ENCODE measurements at regions not wholly inside any gene's neighbourhood (a gene's known extent, or its start where the extent isn't known, plus 50 kb on each side); places are given as distances from the start of the nearest gene placed in this dataset.

GRCh38 chr2:53317861-53318260 lies 449.7 kb upstream of the CHAC2 start:
- no peaks in the 10 kb centered on the region for H3K36me3 ChIP-seq (ENCODE audit: insufficient read depth)
- no peaks in the 10 kb centered on the region for H4K20me1 ChIP-seq (replicated peaks; ENCODE audit: insufficient read depth)
- no peaks in the 10 kb centered on the region for H3K79me2 ChIP-seq (replicated peaks; ENCODE audit: insufficient read depth)
- TF ChIP-seq ZNF331 (CRISPR knock-in tag; IDR thresholded peaks at IDR 0.05; ENCODE audit: low read depth): no peak
- no peak for TF ChIP-seq REST (IDR thresholded peaks at IDR 0.05; ENCODE audit: unreplicated experiment)
- TF ChIP-seq EZH2phosphoT487 (IDR thresholded peaks at IDR 0.05; ENCODE audit: unreplicated experiment): no peak
- no peak for TF ChIP-seq NANOG (IDR thresholded peaks at IDR 0.05; ENCODE audit: borderline replicate concordance)
- no peak for TF ChIP-seq ZNF462 (CRISPR knock-in tag; IDR thresholded peaks at IDR 0.05)
- TF ChIP-seq ZNF114 (CRISPR knock-in tag; IDR thresholded peaks at IDR 0.05): no peak
- TF ChIP-seq JUNB (IDR thresholded peaks at IDR 0.05; ENCODE audit: unreplicated experiment): no peak
- TF ChIP-seq POLR2AphosphoS5 (IDR thresholded peaks at IDR 0.05; ENCODE audit: low read depth): no peak
- TF ChIP-seq CTCF (conservative IDR thresholded peaks at IDR 0.05; ENCODE audit: low read depth in 2 of 2): no peak
- no peak for TF ChIP-seq EZH2 (IDR thresholded peaks at IDR 0.05; ENCODE audit: low read depth, unreplicated experiment)
- TF ChIP-seq STAT1 (IDR thresholded peaks at IDR 0.05; ENCODE audit: unreplicated experiment): no peak
- TF ChIP-seq CREB1 (CRISPR knock-in tag; IDR thresholded peaks at IDR 0.05; ENCODE audit: low read depth): no peak
- TF ChIP-seq ETS1 (IDR thresholded peaks at IDR 0.05): no peak
- no peaks in the 10 kb centered on the region for H3K27me3 ChIP-seq (ENCODE audit: insufficient read depth)
- H3K4me1 ChIP-seq (ENCODE audit: insufficient read depth): peaks cover 9% of the 10 kb centered on the region; the same call in 1 of the 2 replicates
- Mint-ChIP-seq H3K36me3 (ENCODE audit: low read depth) (no peaks in the 10 kb centered on the region), H3K4me1 (peaks cover 13% of the 10 kb centered on the region; the same call in 2 of the 3 replicates), H3K27me3 (ENCODE audit: insufficient read depth, low read depth, poor library complexity) (no peaks in the 10 kb centered on the region), H3K9me3 (no peaks in the 10 kb centered on the region), H3K27ac (no peak overlapping the region), H3K4me3 (no peak overlapping the region)
- H3K4me2 ChIP-seq: no peak overlapping the region
- H2AFZ ChIP-seq: no peak overlapping the region
- no peaks in the 10 kb centered on the region for H3F3A ChIP-seq (replicated peaks; ENCODE audit: low read depth)
- no peak for ATAC-seq
- H3K9me2 ChIP-seq (ENCODE audit: insufficient read depth): peaks cover 10% of the 10 kb centered on the region; the same call in 1 of the 2 replicates
- H3K4me3 ChIP-seq: no peak overlapping the region
- no peak for DNase-seq (ENCODE audit: low spot score)
- H3K27ac ChIP-seq (ENCODE audit: low read depth): no peak overlapping the region

Data from GM23338 (cell line).